ENCODE measurements at regions not wholly inside any gene's neighbourhood (a gene's known extent, or its start where the extent isn't known, plus 50 kb on each side); places are given as distances from the start of the nearest gene placed in this dataset.
A peak's percentile ranks its signal among the peaks of the same experiment; 100 is the strongest.
"Not testable (repeated sequence)": the region's sequence is repeated elsewhere in the genome, so short reads cannot be mapped to it uniquely, and the experiment has no call there.

DNA sequence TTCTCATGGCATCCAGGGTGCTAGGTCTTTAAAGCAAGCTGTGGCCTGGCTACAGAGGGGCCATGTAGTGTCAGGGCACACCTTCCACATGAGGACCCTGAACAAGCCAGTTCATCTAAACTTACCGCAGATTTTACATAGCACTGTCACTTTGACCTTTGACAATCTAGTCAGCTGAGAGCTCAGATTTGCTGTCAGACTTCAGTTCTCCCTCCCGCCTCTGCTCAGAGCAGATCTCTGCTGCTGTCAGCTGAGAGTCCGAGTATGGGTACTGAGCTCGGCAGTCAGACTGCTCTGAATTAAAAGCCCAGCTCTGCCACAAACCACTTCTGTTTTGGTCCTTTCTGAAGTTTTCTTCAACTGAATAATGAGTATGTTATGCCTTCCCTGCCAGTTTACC lies 507.1 kb downstream of the SOX6 start:
- H2AFZ ChIP-seq (ENCODE audit: low read depth, low read length) = no peak overlapping the region
- H3K27me3 ChIP-seq (ENCODE audit: insufficient read depth, low read length, poor library complexity) = peaks cover 3% of the 10 kb centered on the region
- H3K4me3 ChIP-seq (ENCODE audit: low read depth in 1 of 2, low read length in 2 of 2) = no peak overlapping the region

GRCh38 chr11:15850335-15850734 lies 506.0 kb downstream of the SOX6 start:
- DNase-seq; H3K4me3 ChIP-seq (ENCODE audit: low read depth in 1 of 2, low read length in 2 of 2); ATAC-seq (ENCODE audit: insufficient read depth, low read depth); H3K27me3 ChIP-seq (ENCODE audit: insufficient read depth, low read length, poor library complexity); H3K27ac ChIP-seq (ENCODE audit: low read length); H4K20me1 ChIP-seq (ENCODE audit: insufficient read depth, low read length); H3K79me2 ChIP-seq (ENCODE audit: insufficient read depth, low read length); H3K36me3 ChIP-seq (ENCODE audit: insufficient read depth, low read length); H3K9ac ChIP-seq (ENCODE audit: low read depth, low read length); H3K4me1 ChIP-seq (ENCODE audit: insufficient read depth, low read length); H3K9me3 ChIP-seq (ENCODE audit: insufficient read depth, low read length, severe bottlenecking); H2AFZ ChIP-seq (ENCODE audit: low read depth, low read length); H3K4me2 ChIP-seq (ENCODE audit: insufficient read depth, low read length): not testable (repeated sequence)

More for the DNA sequence above, 507.1 kb downstream of the SOX6 start:
- H4K20me1 ChIP-seq (ENCODE audit: insufficient read depth, low read length) = no peaks in the 10 kb centered on the region
- H3K36me3 ChIP-seq (ENCODE audit: insufficient read depth, low read length) = no peaks in the 10 kb centered on the region
- TF ChIP-seq EZH2 (IDR thresholded peaks at IDR 0.05; ENCODE audit: borderline replicate concordance, low read depth, low read length, severe bottlenecking) = no peak
- TF ChIP-seq, protein P1, sequence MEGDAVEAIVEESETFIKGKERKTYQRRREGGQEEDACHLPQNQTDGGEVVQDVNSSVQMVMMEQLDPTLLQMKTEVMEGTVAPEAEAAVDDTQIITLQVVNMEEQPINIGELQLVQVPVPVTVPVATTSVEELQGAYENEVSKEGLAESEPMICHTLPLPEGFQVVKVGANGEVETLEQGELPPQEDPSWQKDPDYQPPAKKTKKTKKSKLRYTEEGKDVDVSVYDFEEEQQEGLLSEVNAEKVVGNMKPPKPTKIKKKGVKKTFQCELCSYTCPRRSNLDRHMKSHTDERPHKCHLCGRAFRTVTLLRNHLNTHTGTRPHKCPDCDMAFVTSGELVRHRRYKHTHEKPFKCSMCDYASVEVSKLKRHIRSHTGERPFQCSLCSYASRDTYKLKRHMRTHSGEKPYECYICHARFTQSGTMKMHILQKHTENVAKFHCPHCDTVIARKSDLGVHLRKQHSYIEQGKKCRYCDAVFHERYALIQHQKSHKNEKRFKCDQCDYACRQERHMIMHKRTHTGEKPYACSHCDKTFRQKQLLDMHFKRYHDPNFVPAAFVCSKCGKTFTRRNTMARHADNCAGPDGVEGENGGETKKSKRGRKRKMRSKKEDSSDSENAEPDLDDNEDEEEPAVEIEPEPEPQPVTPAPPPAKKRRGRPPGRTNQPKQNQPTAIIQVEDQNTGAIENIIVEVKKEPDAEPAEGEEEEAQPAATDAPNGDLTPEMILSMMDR (IDR thresholded peaks at IDR 0.05; ENCODE audit: borderline replicate concordance, extremely low read depth, low read length, poor library complexity, severe bottlenecking) = no peak
- no peak overlapping the region for H3K27ac ChIP-seq (ENCODE audit: low read length)
- DNase-seq (no peak), ATAC-seq (ENCODE audit: insufficient read depth, low read depth) (no peak)
- H3K9me3 ChIP-seq (ENCODE audit: insufficient read depth, low read length, severe bottlenecking) = no peaks in the 10 kb centered on the region
- no peak overlapping the region for H3K4me2 ChIP-seq (ENCODE audit: insufficient read depth, low read length)
- H3K9ac ChIP-seq (ENCODE audit: low read depth, low read length) = no peak overlapping the region
- H3K79me2 ChIP-seq (ENCODE audit: insufficient read depth, low read length) = no peaks in the 10 kb centered on the region
- H3K4me1 ChIP-seq (ENCODE audit: insufficient read depth, low read length) = no peaks in the 10 kb centered on the region

GRCh38 chr11:15851051-15851498 lies 505.3 kb downstream of the SOX6 start:
- DNase-seq (no peak), ATAC-seq (ENCODE audit: insufficient read depth, low read depth) (no peak)
- no peak overlapping the region for H3K27ac ChIP-seq (ENCODE audit: low read length)
- H3K9me3 ChIP-seq (ENCODE audit: insufficient read depth, low read length, severe bottlenecking) = no peaks in the 10 kb centered on the region
- H3K27me3 ChIP-seq (ENCODE audit: insufficient read depth, low read length, poor library complexity) = peaks cover 3% of the 10 kb centered on the region
- H3K4me1 ChIP-seq (ENCODE audit: insufficient read depth, low read length) = no peaks in the 10 kb centered on the region
- no peak overlapping the region for H3K9ac ChIP-seq (ENCODE audit: low read depth, low read length)
- H3K36me3 ChIP-seq (ENCODE audit: insufficient read depth, low read length) = no peaks in the 10 kb centered on the region
- H3K4me2 ChIP-seq (ENCODE audit: insufficient read depth, low read length) = no peak overlapping the region
- no peaks in the 10 kb centered on the region for H3K79me2 ChIP-seq (ENCODE audit: insufficient read depth, low read length)
- no peaks in the 10 kb centered on the region for H4K20me1 ChIP-seq (ENCODE audit: insufficient read depth, low read length)
- no peak overlapping the region for H2AFZ ChIP-seq (ENCODE audit: low read depth, low read length)
- H3K4me3 ChIP-seq (ENCODE audit: low read depth in 1 of 2, low read length in 2 of 2) = no peak overlapping the region
- TF ChIP-seq, protein P1 (IDR thresholded peaks at IDR 0.05; ENCODE audit: borderline replicate concordance, extremely low read depth, low read length, poor library complexity, severe bottlenecking) = no peak
- no peak for TF ChIP-seq EZH2 (IDR thresholded peaks at IDR 0.05; ENCODE audit: borderline replicate concordance, low read depth, low read length, severe bottlenecking)

DNA sequence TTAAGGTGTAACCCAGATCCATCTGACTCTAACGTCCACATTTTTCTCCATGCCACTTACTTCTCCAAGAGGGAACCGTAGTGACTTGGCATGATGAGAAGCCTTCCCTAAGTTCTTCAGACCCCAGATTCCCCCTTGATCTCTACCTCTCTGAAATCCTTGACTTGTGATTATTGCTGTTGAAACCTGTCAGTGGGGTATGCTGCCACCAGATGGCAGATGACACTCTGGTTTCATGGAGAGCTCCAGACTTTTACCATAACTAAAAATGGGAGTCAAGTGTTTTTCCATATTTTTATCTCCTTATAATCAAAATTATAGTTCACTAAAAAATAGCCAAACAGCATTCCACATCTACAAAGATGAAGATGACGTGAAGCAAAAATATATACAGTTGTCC lies 504.2 kb downstream of the SOX6 start:
- Histone ChIP-seq H4K20me1 (ENCODE audit: insufficient read depth, low read length) (no peaks in the 10 kb centered on the region), H3K79me2 (ENCODE audit: insufficient read depth, low read length) (no peaks in the 10 kb centered on the region), H3K4me3 (ENCODE audit: low read depth in 1 of 2, low read length in 2 of 2) (no peak overlapping the region), H3K27me3 (ENCODE audit: insufficient read depth, low read length, poor library complexity) (peaks cover 3% of the 10 kb centered on the region), H3K9ac (ENCODE audit: low read depth, low read length) (no peak overlapping the region), H3K9me3 (ENCODE audit: insufficient read depth, low read length, severe bottlenecking) (no peaks in the 10 kb centered on the region), H3K4me1 (ENCODE audit: insufficient read depth, low read length) (no peaks in the 10 kb centered on the region), H3K27ac (ENCODE audit: low read length) (no peak overlapping the region), H3K4me2 (ENCODE audit: insufficient read depth, low read length) (no peak overlapping the region), H2AFZ (ENCODE audit: low read depth, low read length) (no peak overlapping the region), H3K36me3 (ENCODE audit: insufficient read depth, low read length) (no peaks in the 10 kb centered on the region)
- ATAC-seq (ENCODE audit: insufficient read depth, low read depth) = no peak
- no peak for DNase-seq
- TF ChIP-seq, protein P1 (IDR thresholded peaks at IDR 0.05; ENCODE audit: borderline replicate concordance, extremely low read depth, low read length, poor library complexity, severe bottlenecking) = peak; percentile 26
- no peak for TF ChIP-seq EZH2 (IDR thresholded peaks at IDR 0.05; ENCODE audit: borderline replicate concordance, low read depth, low read length, severe bottlenecking)
